Esophagus muscularis mucosa (tissue), 3 donors: ENCODE measurements at regions not wholly inside any gene's neighbourhood (a gene's known extent, or its start where the extent isn't known, plus 50 kb on each side); places are given as distances from the start of the nearest gene placed in this dataset.

Source experiments
- POLR2A ChIP-seq: fragments of 450-650 bp; IDR thresholded peaks from one replicate; pipeline ENCODE4 v1.6.1; 2017; ENCODE audit warnings: antibody characterized with exemption, moderate library complexity, mild to moderate bottlenecking, low read depth
- POLR2AphosphoS5 ChIP-seq, 2 donors: sonication (generic); formaldehyde crosslinking; IDR thresholded peaks; one replicate each; pipeline ENCODE4 v1.6.1; 2017; ENCODE audit warnings: antibody characterized with exemption in 2 of 2
- TF ChIP-seq, protein P1 (sequence below), 3 experiments: fragments of 200-600 bp in 2 of 3; fragments of 450-650 bp in 1 of 3; sonication (generic) in 2 of 3; IDR thresholded peaks; one replicate each; pipeline ENCODE4 v1.5.1; 2017 to 2019; ENCODE audit warnings: antibody characterized with exemption in 3 of 3, mild to moderate bottlenecking in 2 of 3, moderate library complexity in 1 of 3

- TF ChIP-seq POLR2A (no peak), POLR2AphosphoS5 (IDR thresholded peaks at IDR 0.05) (no peak)
- TF ChIP-seq, protein P1, sequence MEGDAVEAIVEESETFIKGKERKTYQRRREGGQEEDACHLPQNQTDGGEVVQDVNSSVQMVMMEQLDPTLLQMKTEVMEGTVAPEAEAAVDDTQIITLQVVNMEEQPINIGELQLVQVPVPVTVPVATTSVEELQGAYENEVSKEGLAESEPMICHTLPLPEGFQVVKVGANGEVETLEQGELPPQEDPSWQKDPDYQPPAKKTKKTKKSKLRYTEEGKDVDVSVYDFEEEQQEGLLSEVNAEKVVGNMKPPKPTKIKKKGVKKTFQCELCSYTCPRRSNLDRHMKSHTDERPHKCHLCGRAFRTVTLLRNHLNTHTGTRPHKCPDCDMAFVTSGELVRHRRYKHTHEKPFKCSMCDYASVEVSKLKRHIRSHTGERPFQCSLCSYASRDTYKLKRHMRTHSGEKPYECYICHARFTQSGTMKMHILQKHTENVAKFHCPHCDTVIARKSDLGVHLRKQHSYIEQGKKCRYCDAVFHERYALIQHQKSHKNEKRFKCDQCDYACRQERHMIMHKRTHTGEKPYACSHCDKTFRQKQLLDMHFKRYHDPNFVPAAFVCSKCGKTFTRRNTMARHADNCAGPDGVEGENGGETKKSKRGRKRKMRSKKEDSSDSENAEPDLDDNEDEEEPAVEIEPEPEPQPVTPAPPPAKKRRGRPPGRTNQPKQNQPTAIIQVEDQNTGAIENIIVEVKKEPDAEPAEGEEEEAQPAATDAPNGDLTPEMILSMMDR (IDR thresholded peaks at IDR 0.05): no peak
These were observed 148.7 kb downstream of the RELL1 start for GRCh38 chr4:37537484-37537883.
